ENCODE measurements at regions not wholly inside any gene's neighbourhood (a gene's known extent, or its start where the extent isn't known, plus 50 kb on each side); places are given as distances from the start of the nearest gene placed in this dataset.

GRCh38 chr4:71283642-71284257 lies 55.1 kb upstream of the SLC4A4 start:
- CTCF ChIA-PET: interaction anchor here (2.3 kb wide), 1 partner anchor 13 kb away, joined by 9 read pairs; no protein-coding TSS in a partner anchor
- POLR2A ChIA-PET: no interaction called here
- H3K9me3 ChIP-seq (ENCODE audit: control extremely low read depth in 1 of 5, control insufficient read depth in 4 of 5, insufficient read depth in 2 of 5, low read depth in 1 of 5, low read length in 4 of 5): no peaks in the 10 kb centered on the region
- H3K27me3 ChIP-seq (replicated peaks in 2 of 5; ENCODE audit: control insufficient read depth in 4 of 5, insufficient read depth in 5 of 5, low read length in 4 of 5): peaks cover 5 to 65% (median 13%) of the 10 kb centered on the region in 5 experiments
- H3K36me3 ChIP-seq (ENCODE audit: control insufficient read depth in 4 of 4, insufficient read depth in 4 of 4, low read length in 3 of 4): no peaks in the 10 kb centered on the region
- no peaks in the 10 kb centered on the region for H3K4me1 ChIP-seq (ENCODE audit: control extremely low read depth in 1 of 4, control insufficient read depth in 4 of 4, insufficient read depth in 4 of 4, low read length in 3 of 4)
- 100% methylated on average over 1 of the region's 2 CpGs for WGBS (ENCODE audit: insufficient coverage)
- H3K4me3 ChIP-seq (ENCODE audit: control insufficient read depth in 1 of 7, extremely low read depth in 1 of 7, insufficient read depth in 4 of 7, low read depth in 2 of 7, low read length in 6 of 7): no peak overlapping the region
- DNase-seq: no peak
- no peak overlapping the region for H3K27ac ChIP-seq (ENCODE audit: insufficient read depth in 1 of 2, low read depth in 1 of 2, low read length in 2 of 2, poor library complexity in 1 of 2, severe bottlenecking in 2 of 2)

GRCh38 chr4:71287305-71287704 lies 51.5 kb upstream of the SLC4A4 start:
- ChIA-PET POLR2A (no interaction called here), CTCF (interaction anchor here (0.6 to 0.7 kb wide), 2 partner anchors 71 to 425 kb away, joined by 3 to 4 read pairs; no protein-coding TSS in a partner anchor)
- 100% methylated on average over 1 of the region's 2 CpGs for WGBS (ENCODE audit: insufficient coverage)
- no peak for DNase-seq
- no peak overlapping the region for H3K4me3 ChIP-seq (ENCODE audit: control insufficient read depth in 1 of 7, extremely low read depth in 1 of 7, insufficient read depth in 4 of 7, low read depth in 2 of 7, low read length in 6 of 7)
- H3K36me3 ChIP-seq (ENCODE audit: control insufficient read depth in 4 of 4, insufficient read depth in 4 of 4, low read length in 3 of 4): no peaks in the 10 kb centered on the region
- no peaks in the 10 kb centered on the region for H3K4me1 ChIP-seq (ENCODE audit: control extremely low read depth in 1 of 4, control insufficient read depth in 4 of 4, insufficient read depth in 4 of 4, low read length in 3 of 4)
- H3K27me3 ChIP-seq (replicated peaks in 2 of 5; ENCODE audit: control insufficient read depth in 4 of 5, insufficient read depth in 5 of 5, low read length in 4 of 5): peaks cover 5 to 43% (median 14%) of the 10 kb centered on the region in 5 experiments
- H3K27ac ChIP-seq (ENCODE audit: insufficient read depth in 1 of 2, low read depth in 1 of 2, low read length in 2 of 2, poor library complexity in 1 of 2, severe bottlenecking in 2 of 2): no peak overlapping the region
- H3K9me3 ChIP-seq (ENCODE audit: control extremely low read depth in 1 of 5, control insufficient read depth in 4 of 5, insufficient read depth in 2 of 5, low read depth in 1 of 5, low read length in 4 of 5): no peaks in the 10 kb centered on the region

- CTCF ChIA-PET: no interaction called here
- no peak overlapping the region for H3K27ac ChIP-seq (ENCODE audit: insufficient read depth in 1 of 2, low read depth in 1 of 2, low read length in 2 of 2, poor library complexity in 1 of 2, severe bottlenecking in 2 of 2)
Observed at GRCh38 chr4:71288875-71289274, 49.9 kb upstream of the SLC4A4 start.

More at GRCh38 chr4:71288875-71289274, 49.9 kb upstream of the SLC4A4 start:
- Histone ChIP-seq H3K4me3 (ENCODE audit: control insufficient read depth in 1 of 7, extremely low read depth in 1 of 7, insufficient read depth in 4 of 7, low read depth in 2 of 7, low read length in 6 of 7) (no peak overlapping the region), H3K36me3 (ENCODE audit: control insufficient read depth in 4 of 4, insufficient read depth in 4 of 4, low read length in 3 of 4) (no peaks in the 10 kb centered on the region), H3K27me3 (replicated peaks in 2 of 5; ENCODE audit: control insufficient read depth in 4 of 5, insufficient read depth in 5 of 5, low read length in 4 of 5) (peaks cover 2 to 28% (median 14%) of the 10 kb centered on the region in 5 experiments), H3K9me3 (ENCODE audit: control extremely low read depth in 1 of 5, control insufficient read depth in 4 of 5, insufficient read depth in 2 of 5, low read depth in 1 of 5, low read length in 4 of 5) (no peaks in the 10 kb centered on the region), H3K4me1 (ENCODE audit: control extremely low read depth in 1 of 4, control insufficient read depth in 4 of 4, insufficient read depth in 4 of 4, low read length in 3 of 4) (no peaks in the 10 kb centered on the region)
- no peak for DNase-seq
- POLR2A ChIA-PET: no interaction called here

Data from common myeloid progenitor, CD34-positive (primary cell).